ENCODE measurements at regions not wholly inside any gene's neighbourhood (a gene's known extent, or its start where the extent isn't known, plus 50 kb on each side); places are given as distances from the start of the nearest gene placed in this dataset.

DNA sequence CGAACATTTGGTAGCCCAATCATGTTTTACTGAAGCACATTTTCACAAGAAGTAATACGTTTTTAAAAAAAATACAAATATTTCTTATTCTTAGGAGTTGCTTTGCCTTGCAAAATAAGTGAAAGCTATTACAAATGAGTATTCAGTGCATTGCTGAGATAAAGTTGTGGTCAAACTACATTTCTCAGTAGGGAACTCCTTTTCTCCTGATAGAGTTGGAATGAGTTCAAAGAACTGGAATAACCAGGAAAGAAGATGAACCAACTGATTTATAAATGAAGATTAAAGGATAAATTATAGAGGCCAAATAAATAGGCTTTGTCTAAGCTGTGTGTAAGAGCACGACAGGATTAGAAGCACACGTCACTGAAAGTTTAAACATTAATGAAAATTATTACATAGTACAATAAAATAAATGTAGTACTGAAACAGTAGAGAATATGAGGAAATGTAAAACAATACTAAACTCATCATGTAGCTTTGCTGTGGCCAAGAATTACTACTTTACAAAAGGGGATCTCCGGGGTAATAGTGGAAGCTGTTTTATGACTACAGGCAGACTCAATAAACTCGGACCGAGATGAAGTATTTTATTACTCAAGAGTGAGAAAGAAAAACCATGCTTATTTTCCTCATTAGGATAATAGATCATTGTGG lies 73.6 kb downstream of the KCNJ2 start:
- TF ChIP-seq, protein P1, sequence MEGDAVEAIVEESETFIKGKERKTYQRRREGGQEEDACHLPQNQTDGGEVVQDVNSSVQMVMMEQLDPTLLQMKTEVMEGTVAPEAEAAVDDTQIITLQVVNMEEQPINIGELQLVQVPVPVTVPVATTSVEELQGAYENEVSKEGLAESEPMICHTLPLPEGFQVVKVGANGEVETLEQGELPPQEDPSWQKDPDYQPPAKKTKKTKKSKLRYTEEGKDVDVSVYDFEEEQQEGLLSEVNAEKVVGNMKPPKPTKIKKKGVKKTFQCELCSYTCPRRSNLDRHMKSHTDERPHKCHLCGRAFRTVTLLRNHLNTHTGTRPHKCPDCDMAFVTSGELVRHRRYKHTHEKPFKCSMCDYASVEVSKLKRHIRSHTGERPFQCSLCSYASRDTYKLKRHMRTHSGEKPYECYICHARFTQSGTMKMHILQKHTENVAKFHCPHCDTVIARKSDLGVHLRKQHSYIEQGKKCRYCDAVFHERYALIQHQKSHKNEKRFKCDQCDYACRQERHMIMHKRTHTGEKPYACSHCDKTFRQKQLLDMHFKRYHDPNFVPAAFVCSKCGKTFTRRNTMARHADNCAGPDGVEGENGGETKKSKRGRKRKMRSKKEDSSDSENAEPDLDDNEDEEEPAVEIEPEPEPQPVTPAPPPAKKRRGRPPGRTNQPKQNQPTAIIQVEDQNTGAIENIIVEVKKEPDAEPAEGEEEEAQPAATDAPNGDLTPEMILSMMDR (IDR thresholded peaks at IDR 0.05): no peak
- no peak for TF ChIP-seq POLR2A (IDR thresholded peaks at IDR 0.05)

All from uterus (tissue), 2 donors.